GM18502 (cell line): ENCODE measurements at regions not wholly inside any gene's neighbourhood (a gene's known extent, or its start where the extent isn't known, plus 50 kb on each side); places are given as distances from the start of the nearest gene placed in this dataset.

Experiments
- ATAC-seq: cut with Tn5 transposase; IDR thresholded peaks from one replicate; pipeline ENCODE4 v1.9.1; 2021; ENCODE audit warnings: mild to moderate bottlenecking; ENCODE audit not compliant: unreplicated experiment, poor library complexity

DNA sequence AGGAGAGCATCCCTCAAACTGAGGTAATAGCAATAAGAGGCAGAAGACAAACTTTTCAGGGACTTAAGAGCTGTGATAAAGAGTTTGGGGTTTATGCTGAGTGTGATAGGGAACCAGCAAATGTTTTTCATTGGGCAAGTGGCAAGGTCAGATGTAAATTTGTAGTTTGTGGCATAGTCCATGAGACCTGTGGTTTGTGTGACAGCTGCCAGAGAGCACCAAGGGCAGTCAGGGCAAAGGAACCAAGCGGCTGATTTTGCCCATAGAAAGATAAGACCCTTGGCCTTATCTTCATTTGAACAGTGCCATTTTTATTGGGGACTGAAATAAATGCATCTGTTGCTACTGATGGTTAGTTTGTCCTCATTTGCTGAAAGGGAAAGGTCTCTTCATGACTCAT, 220.3 kb downstream of the LRRN1 start:
- ATAC-seq: no peak

DNA sequence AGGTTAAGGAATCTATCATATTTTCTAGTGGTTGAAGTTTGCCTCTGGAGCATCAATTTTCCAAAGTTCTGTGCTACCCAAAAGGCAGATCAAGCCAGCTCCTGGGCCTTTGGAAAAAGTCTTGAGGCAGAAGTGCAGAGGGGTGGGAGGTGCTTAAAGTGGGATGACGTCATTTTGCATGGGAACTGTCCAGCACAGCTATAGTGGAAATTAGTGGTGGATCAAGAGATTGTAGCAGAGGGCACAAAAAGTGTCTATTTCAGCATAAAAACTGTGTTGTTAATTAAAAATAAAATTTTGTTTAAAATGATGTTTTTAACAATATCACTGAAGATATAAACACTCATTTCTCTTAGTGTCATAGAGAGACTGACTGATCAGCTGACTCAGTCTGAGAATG, 221.9 kb downstream of the LRRN1 start:
- ATAC-seq: no peak

DNA sequence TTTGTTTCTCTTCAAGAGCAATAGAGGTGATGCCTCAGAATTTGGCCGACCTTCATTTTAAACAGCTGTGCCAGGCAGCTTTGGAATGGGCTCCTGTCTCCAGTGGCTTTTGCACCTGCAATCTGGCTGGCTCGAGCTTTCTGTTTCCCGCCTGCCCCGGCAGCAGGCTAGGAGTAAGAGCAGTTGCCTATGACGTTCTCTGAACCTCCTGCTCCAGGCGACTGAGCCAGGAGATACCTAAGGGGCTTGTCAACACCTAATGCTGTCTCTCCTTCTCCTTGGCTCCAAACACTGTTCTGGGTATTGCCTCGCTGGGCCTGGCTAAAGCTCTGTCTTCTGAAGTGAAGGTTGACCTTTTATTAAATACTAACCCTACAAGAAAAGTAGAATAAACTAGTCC, 229.9 kb downstream of the LRRN1 start:
- no peak for ATAC-seq

DNA sequence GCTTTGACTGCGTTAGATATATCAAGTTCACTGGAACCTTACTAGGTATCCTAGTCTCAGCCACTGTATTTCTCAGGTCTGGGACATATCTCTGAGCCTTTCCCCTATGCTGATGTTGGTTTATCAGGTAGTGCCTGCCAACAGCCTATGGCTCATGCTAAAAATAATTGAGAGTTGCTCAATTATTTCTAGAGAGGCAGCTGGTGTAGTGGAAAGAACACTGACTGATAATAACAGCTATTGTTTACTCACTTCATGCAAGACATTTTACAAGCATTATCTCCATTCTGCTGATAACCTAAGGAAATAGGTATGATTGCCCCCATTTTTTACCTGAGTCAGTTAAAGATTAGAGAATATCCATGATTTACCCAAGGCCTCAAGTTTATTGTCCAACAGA, 231.4 kb downstream of the LRRN1 start:
- no peak for ATAC-seq

DNA sequence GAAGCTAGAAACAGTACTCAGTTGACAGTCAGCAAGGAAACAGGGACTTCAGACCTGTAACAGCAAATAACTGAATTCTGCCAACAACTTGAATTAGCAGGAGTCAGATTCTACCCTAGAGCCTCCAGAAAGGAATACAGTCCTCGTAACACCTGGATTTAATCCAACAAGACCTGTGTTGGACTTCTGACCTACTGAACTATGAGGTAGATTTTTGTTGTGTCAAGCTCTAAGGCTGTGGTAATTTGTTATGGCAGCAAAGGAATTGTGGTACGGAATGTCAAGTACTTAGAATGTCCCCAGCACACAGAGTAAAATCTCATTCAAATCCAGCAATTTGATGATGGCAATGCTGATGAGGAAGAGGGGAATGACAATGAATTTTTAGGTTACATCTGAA, 234.1 kb downstream of the LRRN1 start:
- no peak for ATAC-seq

DNA sequence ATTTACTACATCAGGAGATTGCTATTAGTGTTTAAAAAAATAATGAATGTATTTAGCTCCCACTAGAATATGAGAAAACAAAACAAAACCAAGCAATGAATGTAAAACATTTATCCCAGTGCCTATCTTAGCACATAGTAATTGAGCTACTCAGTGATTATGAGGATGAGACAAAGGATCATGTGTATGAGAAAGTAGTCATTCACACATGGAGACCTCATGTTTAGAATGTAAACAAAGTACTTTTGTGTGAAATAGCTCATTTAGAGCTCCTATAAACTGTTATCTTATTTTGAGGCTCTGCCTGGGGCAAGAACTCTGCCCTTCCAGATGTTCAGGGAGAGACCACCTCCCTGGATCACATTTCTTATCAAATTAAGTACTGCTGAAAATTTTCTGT, 236.8 kb downstream of the LRRN1 start:
- no peak for ATAC-seq

DNA sequence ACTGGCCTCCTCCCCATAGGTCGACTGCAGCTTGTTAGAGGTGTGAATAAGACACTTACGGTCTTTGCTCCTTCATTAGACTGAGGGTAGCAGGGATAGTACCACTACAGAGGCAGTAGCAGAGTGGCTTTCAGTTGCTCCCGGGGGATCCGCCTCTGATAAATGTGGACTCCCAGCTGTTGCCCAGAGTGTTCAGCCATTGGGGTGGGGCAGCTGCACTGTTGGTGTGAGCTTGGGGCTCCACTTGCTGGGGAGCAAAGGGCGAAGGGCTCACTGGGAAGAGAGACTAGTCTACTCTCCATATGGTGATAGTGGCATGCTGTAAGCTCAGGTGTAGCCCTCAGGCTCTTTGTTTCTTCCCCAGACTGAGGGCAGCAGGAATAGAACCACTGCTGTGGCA, 239.1 kb downstream of the LRRN1 start:
- no peak for ATAC-seq

DNA sequence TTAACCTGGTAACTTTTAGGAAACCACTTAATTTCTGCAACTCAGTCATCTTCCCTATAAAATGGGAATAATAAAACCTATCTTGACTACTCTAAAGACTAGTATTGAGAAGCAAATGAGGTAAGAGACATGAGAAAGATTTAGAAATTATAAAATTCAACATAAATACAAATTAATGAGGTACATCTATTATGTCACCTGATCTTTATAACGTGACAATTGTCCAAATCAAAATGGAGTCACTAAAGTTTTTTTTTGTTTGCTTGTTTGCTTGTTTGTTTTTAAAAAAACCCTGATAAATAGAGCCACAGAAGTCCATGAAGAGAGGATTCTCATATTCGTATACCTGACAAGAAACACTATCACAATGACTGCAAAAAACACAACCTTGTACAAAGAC, 242.8 kb downstream of the LRRN1 start:
- ATAC-seq: no peak

DNA sequence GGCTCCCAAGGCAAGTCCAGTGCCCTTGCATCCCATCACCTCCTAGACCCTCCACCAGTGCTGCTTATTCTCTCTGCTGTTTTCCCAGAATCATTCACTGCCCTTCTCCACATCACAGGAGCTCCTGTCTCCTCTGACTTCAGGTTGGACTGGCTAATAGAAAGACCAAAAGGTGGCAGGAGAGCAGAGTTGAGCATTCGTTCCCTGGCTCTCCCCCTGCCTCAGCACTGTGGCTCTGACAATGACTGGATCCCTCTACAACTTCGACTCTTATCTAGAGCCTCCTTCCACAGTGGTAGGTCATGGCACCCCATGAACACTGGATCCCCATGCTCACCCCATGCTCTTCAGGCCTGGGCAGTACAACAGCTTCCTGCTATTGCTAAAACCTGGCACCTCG, 243.6 kb downstream of the LRRN1 start:
- no peak for ATAC-seq

DNA sequence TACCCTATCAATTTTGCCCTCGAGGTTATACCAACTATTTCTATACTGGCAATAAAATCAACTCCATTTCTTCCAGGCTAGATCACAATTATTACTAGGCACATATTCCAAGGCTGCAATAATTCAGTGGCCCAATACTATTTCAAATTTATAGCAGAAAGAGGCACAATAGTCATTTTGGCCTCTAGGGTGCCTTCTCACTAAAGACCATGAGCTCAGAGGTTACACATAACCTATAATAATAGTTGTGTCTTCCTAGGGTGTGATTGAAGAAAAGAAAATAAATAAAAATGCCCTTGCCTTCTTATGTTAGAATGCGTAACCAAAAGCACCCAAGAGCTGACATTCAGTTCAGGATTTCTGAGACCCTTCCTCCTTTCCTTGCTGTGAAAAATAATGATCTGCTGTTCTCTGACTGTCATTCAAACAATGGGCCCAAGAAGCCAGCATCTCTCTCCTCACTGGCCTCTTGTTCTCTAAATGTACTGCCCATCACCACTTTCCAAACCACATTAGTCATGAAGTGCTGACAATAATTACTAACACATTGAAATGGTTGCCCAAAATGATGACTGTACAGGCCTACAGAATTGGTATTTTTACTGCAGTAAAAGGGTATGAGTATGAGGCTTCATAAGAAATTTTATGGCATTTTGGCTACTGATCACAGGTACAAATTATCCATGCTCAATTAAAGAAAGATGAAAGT, 244.8 kb downstream of the LRRN1 start:
- no peak for ATAC-seq

DNA sequence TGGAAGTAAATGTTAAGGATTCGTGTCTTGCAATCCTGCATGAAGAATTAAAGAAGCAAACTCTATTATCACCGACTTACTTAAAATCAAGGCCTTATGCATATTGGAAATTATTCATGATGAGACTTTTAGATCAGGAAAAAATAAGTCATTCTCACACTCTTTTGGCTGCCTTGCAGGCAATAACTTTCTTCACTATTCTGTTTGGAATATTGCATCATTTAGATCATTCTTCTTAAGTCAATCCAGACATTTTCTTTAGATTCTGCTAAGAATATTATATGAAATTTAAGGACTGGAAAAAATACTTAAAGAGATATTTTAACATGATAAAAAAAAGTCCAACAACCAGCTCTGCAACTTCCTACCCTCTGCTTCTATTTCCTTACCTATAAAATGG, 245.4 kb downstream of the LRRN1 start:
- no peak for ATAC-seq

DNA sequence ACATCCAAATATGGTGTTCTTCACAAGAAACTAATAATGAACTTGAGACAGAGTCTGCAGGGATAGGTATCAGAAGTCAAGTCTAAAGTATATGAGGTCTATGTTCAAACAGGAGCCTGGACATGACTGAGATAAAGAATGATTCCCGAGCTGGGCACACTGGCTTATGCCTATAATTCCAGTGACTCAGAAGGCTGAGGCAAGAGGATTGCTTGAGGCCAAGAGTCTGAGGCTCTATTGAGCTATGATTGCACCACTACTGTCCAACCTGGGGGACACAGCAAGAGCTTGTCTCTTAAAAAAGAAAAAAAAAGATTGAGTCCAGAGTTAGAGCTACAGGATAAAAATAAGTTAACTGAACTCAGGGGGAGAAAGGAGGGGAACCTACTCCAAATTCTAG, 246.5 kb downstream of the LRRN1 start:
- ATAC-seq: no peak

DNA sequence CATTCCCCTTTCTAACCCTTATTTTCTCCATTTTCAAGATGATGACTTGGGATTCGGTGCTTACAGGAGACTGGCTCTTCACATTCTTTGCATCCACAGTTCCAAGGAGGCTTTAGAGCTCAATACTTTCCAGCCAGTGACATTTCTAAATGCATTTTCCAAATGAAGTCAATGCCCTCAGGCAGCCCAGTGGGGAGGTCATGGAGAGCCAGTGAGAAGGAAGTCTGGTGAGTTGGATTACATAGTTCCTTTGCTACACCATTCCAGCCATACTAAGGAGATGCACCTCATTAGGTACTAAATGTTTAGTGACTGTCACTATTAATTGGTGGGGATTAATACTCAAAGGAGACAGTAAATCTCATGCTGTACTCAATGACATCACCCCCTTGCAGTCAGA, 248.1 kb downstream of the LRRN1 start:
- ATAC-seq: no peak

DNA sequence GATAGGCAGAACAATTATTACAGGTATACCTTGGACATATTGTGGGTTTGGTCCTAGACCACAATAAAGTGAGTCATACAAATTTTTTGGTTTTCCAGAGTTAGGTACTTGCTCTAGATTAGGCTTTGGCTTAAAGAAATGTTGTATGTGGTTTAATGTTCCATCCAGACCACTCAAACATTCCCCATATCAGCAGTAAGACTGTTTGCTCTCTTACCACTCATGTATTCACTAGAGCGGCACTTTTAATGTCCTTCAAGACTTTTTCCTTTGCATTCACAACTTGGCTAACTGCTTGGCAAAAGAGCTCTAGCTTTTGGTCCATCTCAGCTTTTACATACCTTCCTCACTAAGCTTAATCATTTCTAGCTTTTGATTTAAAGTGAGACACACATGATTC, 250.5 kb upstream of the SETMAR start:
- no peak for ATAC-seq

DNA sequence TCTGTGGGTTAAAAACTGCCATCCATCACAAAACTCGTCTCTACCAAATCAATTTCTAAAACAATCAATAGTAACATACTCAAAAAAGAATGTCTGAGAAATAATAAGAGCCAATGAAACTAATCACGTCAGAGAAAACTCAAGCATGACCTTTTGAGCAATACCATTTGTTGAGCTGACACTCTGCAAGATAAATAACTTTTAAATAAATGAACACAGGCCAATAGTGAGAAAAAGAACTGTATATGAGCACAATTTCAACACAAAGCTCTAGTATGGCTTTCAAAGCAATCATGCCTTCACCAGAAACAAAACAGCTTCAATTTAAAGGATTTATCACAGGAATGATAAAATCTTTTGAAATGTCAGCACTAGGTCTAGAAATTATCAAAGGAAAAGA, 249.2 kb upstream of the SETMAR start:
- ATAC-seq: no peak

DNA sequence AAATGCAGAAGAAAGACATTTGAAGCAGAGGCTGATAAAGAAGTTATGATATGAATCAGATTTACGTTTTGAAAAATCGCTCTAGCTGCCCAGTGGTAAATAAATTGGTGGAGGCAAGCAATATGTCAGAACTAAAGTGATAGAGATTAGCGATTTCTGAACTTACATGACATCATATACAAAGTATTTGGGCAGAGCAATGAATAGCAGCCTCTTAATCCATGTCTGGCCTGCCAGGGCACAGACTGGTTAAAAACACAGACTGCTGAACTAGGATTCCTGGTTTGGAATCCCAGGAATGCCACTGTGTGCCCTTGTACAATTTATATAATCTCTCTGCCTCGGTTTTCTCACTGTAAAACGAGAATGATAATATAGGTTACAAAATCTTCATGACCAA, 243.1 kb upstream of the SETMAR start:
- ATAC-seq: no peak

DNA sequence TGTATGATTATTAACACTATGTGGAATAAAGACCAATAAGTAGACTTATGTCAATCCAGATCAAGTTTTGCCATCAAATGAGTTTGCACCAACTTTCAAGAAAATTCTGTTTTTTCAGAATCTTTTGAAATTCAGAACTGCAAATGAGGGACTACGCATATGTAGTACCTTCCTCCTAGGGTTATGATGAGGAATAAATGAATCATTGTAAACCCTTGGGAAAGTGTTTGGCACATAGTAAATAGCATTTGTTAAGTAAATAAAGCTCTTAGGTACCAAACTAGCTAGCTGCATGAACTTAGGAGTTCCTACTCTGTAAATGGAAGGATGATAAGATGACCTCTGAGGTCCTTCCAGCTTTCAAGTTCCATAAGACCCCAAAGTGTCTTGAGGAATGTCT, 242.6 kb upstream of the SETMAR start:
- ATAC-seq: no peak

DNA sequence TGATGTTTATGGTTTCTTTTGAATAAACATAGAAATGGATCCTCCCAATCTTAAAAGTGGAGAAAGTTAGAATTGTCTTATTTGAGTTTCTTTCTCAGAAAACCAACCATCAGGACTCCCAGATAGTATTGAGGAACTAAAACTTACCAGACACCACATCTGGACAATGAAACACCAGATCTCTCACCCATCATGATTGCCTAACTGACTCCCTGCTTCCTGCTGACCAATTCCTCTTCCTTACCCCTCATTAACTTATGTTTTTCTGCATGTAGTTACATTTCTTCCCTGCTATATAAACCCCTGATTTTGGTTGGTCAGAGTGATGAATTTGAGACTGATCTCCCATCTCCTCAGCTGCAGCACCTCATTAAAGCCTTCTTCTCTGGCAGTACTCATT, 242.0 kb upstream of the SETMAR start:
- no peak for ATAC-seq

DNA sequence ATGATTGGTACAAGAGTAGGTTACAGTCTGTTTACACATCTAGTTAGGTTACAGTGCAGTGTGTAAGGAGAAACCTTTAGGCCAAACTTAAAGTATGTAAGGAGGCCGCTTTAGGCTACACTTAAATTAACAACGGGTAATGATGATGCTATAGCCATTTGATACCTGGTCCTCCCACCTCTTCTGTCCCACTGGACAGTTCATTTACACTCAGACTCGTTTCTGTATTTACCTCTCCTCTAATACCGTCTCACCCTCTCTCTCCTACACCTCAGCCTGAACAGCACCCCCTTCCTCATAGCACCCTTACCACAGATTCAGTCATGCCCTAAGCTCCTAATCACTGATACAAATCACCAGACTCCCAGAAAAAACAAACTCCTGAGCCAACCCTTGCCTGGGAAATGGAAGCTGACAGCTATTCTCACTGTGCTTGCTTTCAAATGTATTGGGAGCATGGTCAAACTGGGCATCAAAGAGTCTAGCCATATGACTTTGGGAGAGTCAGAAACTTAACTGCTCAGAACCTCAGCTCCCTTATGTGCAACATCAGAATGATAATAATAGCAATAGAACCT, 241.3 kb upstream of the SETMAR start:
- ATAC-seq: no peak

DNA sequence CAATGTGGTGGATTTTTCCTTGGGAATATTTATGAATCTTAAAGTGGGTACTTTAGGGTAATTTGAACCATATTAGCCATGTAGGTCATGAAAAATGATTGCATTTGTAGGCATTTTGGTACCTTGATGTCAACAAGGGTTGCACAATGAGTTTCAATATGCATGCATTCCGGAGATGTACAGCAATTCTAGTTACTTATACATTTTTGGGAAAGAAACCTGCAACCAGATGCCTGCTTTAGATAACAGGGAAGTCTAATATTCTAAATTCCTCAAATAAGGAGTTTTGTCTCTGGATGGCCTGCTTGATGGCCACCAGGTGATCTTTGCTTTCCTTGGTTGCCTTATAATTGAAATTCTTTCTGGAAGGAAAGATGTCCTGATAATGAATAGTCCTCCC, 240.5 kb upstream of the SETMAR start:
- no peak for ATAC-seq

DNA sequence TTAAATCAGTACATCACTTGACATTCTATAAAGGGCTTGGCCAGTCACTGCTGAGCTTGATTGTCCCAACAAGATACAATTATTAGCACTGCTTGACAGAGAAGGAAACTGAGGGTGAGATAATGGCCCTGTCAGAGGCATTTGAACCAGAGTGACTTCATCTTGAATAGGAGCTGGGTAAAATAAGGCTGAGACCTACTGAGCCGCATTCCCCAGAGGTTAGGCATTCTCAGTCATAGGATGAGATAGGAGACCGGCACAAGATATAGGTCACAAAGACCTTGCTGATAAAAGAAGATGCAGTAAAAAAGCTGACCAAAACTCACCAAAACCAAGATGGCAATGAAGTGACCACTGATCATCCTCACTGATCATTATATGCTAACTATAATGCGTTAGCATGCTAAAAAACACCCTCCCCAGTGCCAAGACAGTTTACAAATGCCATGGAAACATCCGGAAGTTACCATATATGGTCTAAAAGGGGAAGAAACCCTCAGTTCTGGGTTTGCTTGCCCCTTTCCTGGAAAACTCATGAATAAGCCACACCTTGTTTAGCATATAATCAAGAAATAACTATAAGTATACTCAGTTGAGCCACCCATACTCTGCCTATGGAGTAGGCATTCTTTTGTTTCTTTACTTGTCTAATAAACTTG, 239.1 kb upstream of the SETMAR start:
- ATAC-seq: no peak

DNA sequence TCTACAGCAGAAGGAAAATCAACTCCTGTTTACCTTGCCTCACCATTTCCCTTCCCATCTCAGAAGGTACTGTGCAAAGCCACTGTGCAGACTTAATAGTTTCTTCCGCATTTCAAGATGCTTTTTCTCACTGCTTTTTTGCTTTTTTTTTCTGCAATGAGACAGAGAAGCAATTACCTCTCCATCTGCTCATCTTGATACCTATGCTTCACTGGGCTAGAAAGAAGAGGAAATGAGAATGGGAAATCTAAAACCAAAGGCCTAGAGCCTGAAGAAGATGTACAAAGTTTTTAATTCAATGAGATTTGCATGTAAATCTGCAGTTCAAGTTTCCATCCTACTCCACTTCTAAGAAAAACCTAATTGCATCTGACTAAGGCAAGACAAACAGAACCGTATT, 238.1 kb upstream of the SETMAR start:
- ATAC-seq: peak; percentile 61
